NCI-H146 (cell line): ENCODE measurements at regions not wholly inside any gene's neighbourhood (a gene's known extent, or its start where the extent isn't known, plus 50 kb on each side); places are given as distances from the start of the nearest gene placed in this dataset.
"Not testable (repeated sequence)": the region's sequence is repeated elsewhere in the genome, so short reads cannot be mapped to it uniquely, and the experiment has no call there.

Experiments
- DNase-seq: peaks from one replicate; lab custom pipeline; 2025; lab: John Stamatoyannopoulos, UW

DNA sequence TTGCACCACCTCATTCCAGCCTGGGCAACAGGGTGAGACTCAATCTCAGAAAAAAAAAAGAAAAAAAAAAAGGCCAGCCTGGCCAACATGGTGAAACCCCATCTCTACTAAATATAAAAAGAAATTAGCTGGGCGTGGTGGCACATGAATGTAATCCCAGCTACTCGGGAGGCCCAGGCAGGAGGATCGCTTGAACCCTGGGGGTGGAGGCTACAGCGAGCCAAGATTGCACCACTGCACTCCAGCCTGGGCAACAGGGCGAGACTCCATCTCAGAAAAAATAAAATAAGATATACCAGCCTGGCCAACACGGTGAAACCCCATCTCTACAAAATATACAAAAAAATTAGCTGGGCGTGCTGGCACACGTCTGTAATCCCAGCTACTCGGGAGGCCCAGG, 1602.3 kb downstream of the RPIA start:
- not testable (repeated sequence) for DNase-seq

DNA sequence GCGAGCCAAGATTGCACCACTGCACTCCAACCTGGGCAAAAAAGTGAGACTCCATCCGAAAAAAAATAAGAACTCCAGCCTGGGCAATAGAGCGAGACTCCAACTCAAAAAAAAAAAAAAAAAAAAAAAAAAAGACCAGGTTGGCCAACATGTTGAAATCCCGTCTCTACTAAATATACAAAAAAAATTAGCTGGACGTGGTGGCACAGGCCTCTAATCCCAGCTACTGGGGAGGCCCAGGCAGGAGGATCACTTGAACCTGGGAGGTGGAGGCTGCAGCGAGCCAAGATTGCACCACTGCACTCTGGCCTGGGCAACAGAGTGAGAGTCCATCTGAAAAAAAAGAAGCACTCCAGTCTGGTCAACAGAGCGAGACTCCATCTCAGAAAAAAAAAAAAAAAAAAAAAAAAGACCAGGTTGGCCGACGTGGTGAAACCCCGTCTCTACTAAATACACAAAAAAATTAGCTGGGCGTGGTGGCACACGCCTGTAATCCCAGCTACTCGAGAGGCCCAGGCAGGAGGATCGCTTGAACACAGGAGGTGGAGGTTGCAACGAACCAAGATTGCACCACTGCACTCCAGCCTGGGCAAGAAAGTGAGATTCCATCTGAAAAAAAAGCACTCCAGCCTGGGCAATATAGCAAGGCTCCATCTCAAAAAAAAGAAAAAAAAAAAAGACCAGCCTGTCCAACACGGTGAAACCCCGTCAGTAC, 1603.7 kb downstream of the RPIA start:
- DNase-seq: not testable (repeated sequence)

DNA sequence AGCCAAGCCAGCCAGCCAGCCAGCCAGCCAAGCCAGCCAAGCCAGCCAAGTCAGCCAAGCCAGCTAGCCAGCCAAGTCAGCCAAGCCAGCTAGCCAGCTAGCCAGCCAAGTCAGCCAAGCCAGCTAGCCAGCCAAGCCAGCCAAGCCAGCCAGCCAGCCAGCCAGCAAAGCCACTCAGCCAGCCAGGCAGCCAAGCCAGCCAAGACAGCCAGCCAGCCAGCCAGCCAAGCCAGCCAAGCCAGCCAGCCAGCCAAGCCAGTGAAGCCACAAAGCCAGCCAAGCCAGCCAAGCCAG, 1605.0 kb downstream of the RPIA start:
- DNase-seq: not testable (repeated sequence)

DNA sequence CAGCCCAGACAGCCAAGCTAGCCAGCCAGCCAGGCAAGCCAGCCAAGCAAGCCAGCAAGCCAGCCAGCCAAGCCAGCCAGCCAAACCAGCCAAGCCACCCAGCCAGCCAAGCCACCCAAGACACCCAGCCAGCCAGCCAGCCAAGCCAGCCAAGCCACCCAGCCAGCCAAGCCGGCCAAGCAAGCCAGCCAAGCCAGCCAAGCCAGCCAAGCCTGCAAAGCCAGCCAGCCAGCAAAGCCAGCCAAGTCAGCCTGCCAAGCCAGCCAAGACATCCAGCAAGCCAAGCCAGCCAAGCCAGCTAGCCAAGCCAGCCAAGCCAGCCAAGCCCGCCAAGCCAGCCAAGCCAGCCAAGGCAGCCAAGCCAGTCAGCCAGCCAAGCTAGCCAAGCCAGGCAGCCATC, 1606.2 kb downstream of the RPIA start:
- DNase-seq: not testable (repeated sequence)

DNA sequence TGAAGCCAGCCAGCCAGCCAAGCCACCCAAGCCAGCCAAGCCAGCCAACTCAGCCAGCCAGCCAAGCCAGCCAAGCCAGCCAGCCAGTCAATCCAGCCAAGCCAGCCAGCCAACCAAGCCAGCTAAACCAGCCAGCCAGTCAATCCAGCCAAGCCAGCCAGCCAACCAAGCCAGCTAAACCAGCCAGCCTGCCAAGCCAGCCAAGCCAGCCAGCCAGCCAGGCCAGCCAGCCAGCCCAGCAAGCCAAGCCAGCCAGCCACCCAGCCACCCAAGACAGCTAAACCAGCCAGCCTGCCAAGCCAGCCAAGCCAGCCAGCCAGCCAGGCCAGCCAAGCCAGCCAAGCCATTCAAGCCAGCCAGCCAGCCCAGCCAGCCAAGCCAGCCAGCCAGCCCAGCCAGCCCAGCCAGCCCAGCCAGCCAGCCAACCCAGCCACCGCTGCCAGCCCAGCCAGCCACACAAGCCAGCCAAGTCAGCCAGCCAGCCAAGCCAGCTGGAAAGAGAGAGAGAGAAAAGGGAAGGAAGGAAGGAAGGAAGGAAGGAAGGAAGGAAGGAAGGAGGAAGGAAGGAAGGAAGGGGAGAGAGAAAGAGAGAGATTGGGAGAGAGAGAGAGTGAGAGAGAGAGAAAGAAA, 1606.8 kb downstream of the RPIA start:
- DNase-seq: not testable (repeated sequence)

DNA sequence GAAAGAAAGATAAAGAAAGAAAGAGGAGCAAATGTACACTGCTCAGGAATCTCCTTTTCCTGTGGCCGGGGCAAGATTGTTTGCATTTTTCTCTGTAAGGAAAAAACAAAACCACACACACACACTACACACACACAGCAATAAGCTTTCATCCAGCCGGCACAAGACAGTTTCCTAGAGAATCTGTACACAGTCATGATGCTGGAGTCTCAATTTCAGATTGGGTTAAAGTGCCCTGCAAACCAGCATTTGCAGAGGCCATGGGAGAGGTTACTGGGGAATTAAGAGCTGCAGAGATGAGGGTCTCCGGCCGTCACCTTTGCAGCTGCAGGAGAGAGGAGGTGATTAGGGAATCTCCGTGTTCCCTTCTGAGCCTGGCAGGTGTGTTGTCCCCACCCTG, 1607.5 kb downstream of the RPIA start:
- not testable (repeated sequence) for DNase-seq

DNA sequence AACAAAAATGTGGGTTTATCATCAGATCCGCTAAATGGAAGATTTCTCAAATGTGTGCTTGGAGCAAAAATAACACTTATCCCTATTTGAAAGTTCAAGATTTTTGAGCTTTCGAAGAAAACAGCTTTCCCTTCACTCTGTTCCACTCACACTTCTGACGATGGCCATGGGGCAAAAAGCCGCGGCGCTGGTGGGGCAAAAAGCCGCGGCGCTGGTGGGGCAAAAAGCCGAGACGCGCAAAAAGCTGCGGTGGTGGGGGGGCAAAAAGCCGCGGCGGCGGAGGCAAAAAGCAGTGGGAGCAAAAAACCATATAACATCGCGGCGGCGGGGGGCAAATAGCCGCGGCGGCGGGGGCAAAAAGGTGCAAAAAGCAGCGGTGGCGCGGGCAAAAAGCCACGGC, 1631.5 kb downstream of the RPIA start:
- not testable (repeated sequence) for DNase-seq

DNA sequence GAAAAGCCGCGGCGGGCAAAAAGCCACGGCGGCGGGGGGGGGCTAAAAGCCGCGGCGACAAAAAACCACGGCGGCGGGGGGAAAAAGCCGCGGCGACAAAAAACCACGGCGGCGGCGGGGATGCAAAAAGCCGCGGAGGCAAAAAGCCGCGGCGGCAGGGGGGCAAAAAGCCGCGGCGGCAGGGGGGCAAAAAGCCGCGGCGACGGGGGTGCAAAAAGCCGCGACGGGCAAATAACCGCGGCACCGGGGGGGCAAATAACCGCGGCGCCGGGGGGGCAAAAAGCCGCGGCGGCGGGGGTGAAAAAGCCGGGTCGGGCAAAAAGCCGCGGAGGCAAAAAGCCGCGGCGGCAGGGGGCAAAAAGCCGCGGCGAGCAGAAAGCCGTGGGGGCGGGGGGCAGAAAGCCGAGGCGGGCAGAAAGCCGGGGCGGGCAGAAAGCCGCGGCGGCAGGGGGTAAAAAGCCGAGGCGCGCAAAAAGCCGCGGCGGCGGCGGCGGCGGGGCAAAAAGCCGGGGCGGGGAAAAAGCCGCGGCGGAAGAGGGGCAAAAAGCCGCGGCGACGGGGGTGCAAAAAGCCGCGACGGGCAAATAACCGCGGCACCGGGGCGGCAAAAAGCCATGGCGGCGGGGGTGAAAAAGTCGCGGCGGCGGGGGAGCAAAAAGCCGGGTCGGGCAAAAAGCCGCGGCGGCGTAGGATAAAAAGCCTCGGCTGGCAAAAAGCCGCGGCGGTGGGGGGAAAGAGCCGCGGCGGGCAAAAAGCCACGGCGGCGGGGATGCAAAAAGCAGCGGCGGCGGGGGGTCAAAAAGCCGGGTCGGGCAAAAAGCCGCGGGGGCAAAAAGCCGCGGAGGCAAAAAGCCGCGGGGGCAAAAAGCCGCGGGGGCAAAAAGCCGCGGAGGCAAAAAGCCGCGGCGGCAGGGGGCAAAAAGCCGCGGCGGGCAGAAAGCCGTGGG, 1632.4 kb downstream of the RPIA start:
- DNase-seq: not testable (repeated sequence)

DNA sequence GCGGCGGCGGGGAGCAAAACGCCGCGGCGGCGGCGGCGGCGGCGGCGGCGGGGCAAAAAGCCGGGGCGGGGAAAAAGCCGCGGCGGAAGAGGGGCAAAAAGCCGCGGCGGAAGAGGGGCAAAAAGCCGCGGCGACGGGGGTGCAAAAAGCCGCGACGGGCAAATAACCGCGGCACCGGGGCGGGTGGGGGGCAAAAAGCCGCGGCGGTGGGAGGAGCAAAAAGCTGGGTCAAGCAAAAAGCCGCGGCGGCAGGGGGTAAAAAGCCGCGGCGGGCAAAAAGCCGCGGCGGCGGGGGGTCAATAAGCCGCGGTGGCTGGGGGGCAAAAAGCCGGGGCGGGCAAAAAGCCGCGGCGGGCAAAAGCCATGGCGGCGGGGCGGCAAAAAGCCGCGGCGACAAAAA, 1633.2 kb downstream of the RPIA start:
- not testable (repeated sequence) for DNase-seq

DNA sequence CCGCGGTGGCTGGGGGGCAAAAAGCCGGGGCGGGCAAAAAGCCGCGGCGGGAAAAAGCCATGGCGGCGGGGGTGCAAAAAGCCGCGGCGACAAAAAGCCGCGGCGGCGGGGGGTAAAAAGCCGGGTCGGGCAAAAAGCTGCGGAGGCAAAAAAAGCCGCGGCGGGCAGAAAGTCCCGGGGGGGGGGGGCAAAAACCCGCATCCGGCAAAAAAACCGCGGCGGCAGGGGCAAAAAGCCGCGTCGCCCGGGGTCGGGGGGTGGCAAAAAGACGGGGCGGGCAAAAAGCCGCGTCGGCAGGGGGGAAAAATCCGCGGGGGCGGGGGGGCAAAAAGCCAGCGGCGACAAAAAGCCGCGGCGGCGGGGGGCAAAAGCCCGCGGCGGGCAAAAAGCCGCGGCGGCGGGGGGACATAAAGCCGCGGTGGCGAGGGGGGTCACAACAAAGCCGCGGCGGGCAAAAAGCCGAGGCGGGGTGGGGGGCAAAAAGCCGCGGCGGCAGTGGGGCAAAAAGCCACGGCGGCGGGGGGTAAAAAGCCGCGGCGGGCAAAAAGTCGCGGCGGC, 1634.4 kb downstream of the RPIA start:
- not testable (repeated sequence) for DNase-seq

DNA sequence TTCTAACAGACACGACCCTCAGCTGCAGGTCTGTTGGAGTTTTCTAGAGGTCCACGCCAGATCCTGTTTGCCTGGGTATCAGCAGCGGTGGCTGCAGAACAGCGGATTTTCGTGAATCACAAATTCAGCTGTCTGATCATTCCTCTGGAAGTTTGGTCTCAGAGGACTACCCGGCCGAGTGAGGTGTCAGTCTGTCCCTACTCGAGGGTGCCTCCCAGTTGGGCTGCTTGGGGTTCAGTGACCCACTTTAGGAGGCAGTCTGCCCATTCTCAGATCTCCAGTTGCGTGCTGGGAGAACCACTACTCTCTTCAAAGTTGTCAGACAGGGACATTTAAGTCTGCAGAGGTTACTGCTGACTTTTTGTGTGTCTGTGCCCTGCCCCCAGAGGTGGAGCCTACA, 1664.1 kb downstream of the RPIA start:
- not testable (repeated sequence) for DNase-seq

DNA sequence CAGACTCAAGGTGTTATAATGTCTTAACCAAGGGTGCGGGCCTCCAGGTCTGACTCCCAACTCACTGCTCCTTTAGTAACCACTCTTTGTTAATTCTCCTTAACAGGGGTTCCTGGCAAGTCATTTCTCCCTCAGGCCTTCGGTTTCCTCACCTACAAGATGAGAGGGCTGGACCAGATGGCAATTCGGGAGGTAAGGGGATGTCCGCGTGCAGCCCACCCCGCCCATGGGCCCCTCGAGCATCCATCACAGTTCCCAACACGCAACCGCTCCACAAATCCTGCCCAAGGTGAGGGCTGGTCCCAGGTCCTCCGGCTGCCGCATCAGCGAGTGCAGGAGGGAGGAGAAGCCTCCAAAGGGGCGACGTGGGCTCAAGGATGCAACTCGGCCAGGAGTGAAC, 1667.9 kb downstream of the RPIA start:
- DNase-seq: not testable (repeated sequence)

DNA sequence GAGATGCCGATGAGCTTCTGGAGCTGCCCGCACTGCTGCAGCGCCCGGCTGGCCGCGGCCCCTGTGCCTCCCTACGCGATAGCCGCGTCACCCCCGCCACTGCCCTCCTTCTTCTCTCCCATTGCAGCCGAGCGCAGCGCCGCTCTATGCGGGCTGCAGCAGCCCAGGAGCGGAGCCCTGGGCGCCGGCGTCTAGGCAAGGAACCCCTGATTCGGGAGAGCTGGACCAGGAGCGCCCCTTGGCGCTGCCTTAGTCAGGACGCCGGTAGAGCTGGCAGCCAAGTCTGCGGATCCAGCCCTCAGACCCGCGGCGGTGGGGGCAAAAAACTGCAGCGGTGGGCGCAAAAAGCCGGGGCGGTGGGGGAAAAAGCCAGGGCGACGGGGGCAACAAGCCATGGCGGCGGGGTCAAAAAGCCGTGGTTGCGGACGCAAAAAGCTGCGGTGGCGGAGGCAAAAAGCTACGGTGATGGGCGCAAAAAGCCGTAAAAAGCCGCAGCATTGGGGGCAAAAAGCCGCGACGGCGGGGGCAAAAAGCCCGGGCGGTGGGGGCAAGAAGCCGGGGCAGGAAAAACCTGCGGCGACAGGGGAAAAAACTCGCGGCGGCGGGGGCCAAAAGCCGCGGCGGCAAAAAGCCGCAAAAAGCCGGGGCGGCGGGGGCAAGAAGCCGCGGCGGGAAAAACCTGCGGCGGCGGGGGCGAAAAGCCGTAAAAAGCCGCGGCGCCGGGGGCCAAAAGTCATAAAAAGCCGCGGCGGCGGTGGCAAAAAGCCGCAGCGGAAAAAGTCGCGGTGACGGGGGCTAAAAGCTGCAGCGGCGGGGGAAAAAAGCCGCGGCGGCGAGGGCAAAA, 1668.6 kb downstream of the RPIA start:
- DNase-seq: not testable (repeated sequence)

DNA sequence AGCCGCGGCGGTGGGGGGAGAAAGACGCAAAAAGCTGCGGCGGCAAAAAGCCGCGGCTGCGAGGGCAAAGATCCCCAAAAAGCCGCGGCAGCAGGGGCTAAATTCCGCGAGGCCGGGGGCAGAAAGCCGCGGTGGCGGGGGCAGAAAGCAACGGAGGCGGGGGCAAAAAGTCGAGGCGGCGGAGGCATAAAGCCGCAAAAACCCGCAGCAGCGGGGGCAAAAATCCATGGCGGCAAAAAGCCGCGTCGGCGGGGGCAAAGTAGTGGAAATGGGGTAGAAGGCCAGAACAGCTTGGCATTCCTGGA, 1669.2 kb downstream of the RPIA start:
- DNase-seq: not testable (repeated sequence)
